ENCODE measurements at regions not wholly inside any gene's neighbourhood (a gene's known extent, or its start where the extent isn't known, plus 50 kb on each side); places are given as distances from the start of the nearest gene placed in this dataset.

- TF ChIP-seq SP1 (IDR thresholded peaks at IDR 0.05) (no peak), HDGF (IDR thresholded peaks at IDR 0.05; ENCODE audit: borderline replicate concordance) (no peak), CTBP1 (IDR thresholded peaks at IDR 0.05; ENCODE audit: borderline replicate concordance) (no peak), FOXA1 (IDR thresholded peaks at IDR 0.05) (no peak), FOXM1 (IDR thresholded peaks at IDR 0.05; ENCODE audit: borderline replicate concordance) (no peak), ELF4 (IDR thresholded peaks at IDR 0.05) (no peak), SUZ12 (IDR thresholded peaks at IDR 0.05) (no peak), BHLHE40 (IDR thresholded peaks at IDR 0.05; ENCODE audit: borderline replicate concordance) (no peak), FOXK2 (IDR thresholded peaks at IDR 0.05) (no peak), ZNF384 (IDR thresholded peaks at IDR 0.05) (no peak), LEF1 (IDR thresholded peaks at IDR 0.05; ENCODE audit: borderline replicate concordance) (no peak), PKNOX1 (IDR thresholded peaks at IDR 0.05) (no peak), L3MBTL2 (conservative IDR thresholded peaks at IDR 0.05) (no peak)
Measured at GRCh38 chr5:163377982-163378381, 59.4 kb upstream of the CCNG1 start.

Measured in HEK293T (cell line).